CD14-positive monocyte (primary cell): ENCODE measurements at regions not wholly inside any gene's neighbourhood (a gene's known extent, or its start where the extent isn't known, plus 50 kb on each side); places are given as distances from the start of the nearest gene placed in this dataset.

Source experiments
- DNase-seq, 3 donors: peaks; one replicate each; pipeline ENCODE4 v3.0.0-alpha.2; 2011 to 2022
- H2AFZ ChIP-seq: 2 replicates; pipeline ENCODE4 v1.6.0; 2012; ENCODE audit warnings: mild to moderate bottlenecking, low read depth, low read length, inconsistent platforms; ENCODE audit not compliant: insufficient read depth, poor library complexity, severe bottlenecking
- H3K27ac ChIP-seq, 2 donors: 1 replicate in 1 of 2; 2 replicates in 1 of 2; pipeline ENCODE4 v1.5.1; 2012 to 2013; ENCODE audit warnings: low read length in 2 of 2, control low read depth in 1 of 2, inconsistent platforms in 1 of 2, low read depth in 1 of 2, mild to moderate bottlenecking in 1 of 2
- H3K27me3 ChIP-seq, 2 donors: one replicate each; pipeline versions ENCODE4 v1.6.0 to v1.6.1; 2011 to 2013; ENCODE audit warnings: low read length in 2 of 2; ENCODE audit not compliant: control insufficient read depth in 2 of 2, insufficient read depth in 2 of 2
- H3K36me3 ChIP-seq, 2 donors: replicated peaks in 1 of 2; 1 replicate in 1 of 2; 2 replicates in 1 of 2; pipeline versions ENCODE4 v1.5.1 to v1.6.1; 2012 to 2013; ENCODE audit warnings: low read length in 2 of 2, control low read depth in 1 of 2, inconsistent platforms in 1 of 2, mild to moderate bottlenecking in 1 of 2; ENCODE audit not compliant: insufficient read depth in 2 of 2, control insufficient read depth in 1 of 2
- H3K4me1 ChIP-seq, 2 donors: 1 replicate in 1 of 2; 2 replicates in 1 of 2; pipeline versions ENCODE4 v1.5.1 to v1.6.1; 2012 to 2013; ENCODE audit warnings: low read length in 2 of 2, control low read depth in 1 of 2, inconsistent platforms in 1 of 2, mild to moderate bottlenecking in 1 of 2, moderate library complexity in 1 of 2; ENCODE audit not compliant: insufficient read depth in 2 of 2, control insufficient read depth in 1 of 2
- H3K4me2 ChIP-seq: replicated peaks from 2 replicates; pipeline ENCODE3; 2012; ENCODE audit warnings: low read length, moderate library complexity, mild to moderate bottlenecking; ENCODE audit not compliant: poor library complexity, severe bottlenecking; ENCODE audit errors: extremely low read depth
- H3K4me3 ChIP-seq, 3 experiments: fragments of 200-600 bp in 1 of 3; sonication (generic) in 1 of 3; replicated peaks in 1 of 3; 1 replicate in 2 of 3; 2 replicates in 1 of 3; pipeline ENCODE4 v1.5.1; 2011 to 2013; ENCODE audit warnings: low read length in 3 of 3, mild to moderate bottlenecking in 3 of 3, control low read depth in 2 of 3, low read depth in 2 of 3, inconsistent platforms in 1 of 3, moderate library complexity in 1 of 3
- H3K79me2 ChIP-seq: 2 replicates; pipeline ENCODE4 v1.6.0; 2012; ENCODE audit warnings: mild to moderate bottlenecking, control low read depth, inconsistent platforms, low read length, moderate library complexity; ENCODE audit not compliant: insufficient read depth
- H3K9ac ChIP-seq: 2 replicates; pipeline ENCODE4 v1.6.0; 2017; ENCODE audit warnings: low read length, mild to moderate bottlenecking; ENCODE audit not compliant: insufficient read depth, poor library complexity, severe bottlenecking
- H3K9me3 ChIP-seq, 2 donors: replicated peaks in 1 of 2; 1 replicate in 1 of 2; 2 replicates in 1 of 2; pipeline versions ENCODE4 v1.5.1 to v1.6.1; 2012 to 2013; ENCODE audit warnings: low read length in 2 of 2, control low read depth in 1 of 2; ENCODE audit not compliant: control insufficient read depth in 1 of 2, insufficient read depth in 1 of 2
- H4K20me1 ChIP-seq: 2 replicates; pipeline ENCODE4 v1.6.0; 2012; ENCODE audit warnings: mild to moderate bottlenecking, low read length, control low read depth, moderate library complexity; ENCODE audit not compliant: insufficient read depth
- H3K27ac Mint-ChIP-seq, 7 donors: one replicate each; pipeline ENCODE4 v1.8.0; 2020; ENCODE audit warnings: mild to moderate bottlenecking in 7 of 7, mixed read lengths in 7 of 7, moderate library complexity in 6 of 7, inconsistent platforms in 2 of 7
- H3K27me3 Mint-ChIP-seq, 3 donors: one replicate each; pipeline ENCODE4 v1.8.0; 2021 to 2022; ENCODE audit warnings: low read depth in 3 of 3, mild to moderate bottlenecking in 3 of 3, mixed read lengths in 3 of 3, moderate library complexity in 3 of 3, inconsistent platforms in 1 of 3
- H3K36me3 Mint-ChIP-seq, 2 donors: one replicate each; pipeline ENCODE4 v1.8.0; 2020; ENCODE audit warnings: mixed read lengths in 2 of 2, inconsistent platforms in 1 of 2, mild to moderate bottlenecking in 1 of 2
- H3K4me1 Mint-ChIP-seq: one replicate; pipeline ENCODE4 v1.8.0; 2020; ENCODE audit warnings: mild to moderate bottlenecking, mixed read lengths
- H3K4me3 Mint-ChIP-seq, 2 donors: one replicate each; pipeline ENCODE4 v1.8.0; 2020; ENCODE audit warnings: mild to moderate bottlenecking in 2 of 2, mixed read lengths in 2 of 2, moderate library complexity in 1 of 2
- H3K9me3 Mint-ChIP-seq, 7 donors: one replicate each; pipeline ENCODE4 v1.8.0; 2020 to 2022; ENCODE audit warnings: mixed read lengths in 7 of 7, mild to moderate bottlenecking in 6 of 7, moderate library complexity in 6 of 7, inconsistent platforms in 2 of 7
- CTCF ChIP-seq: fragments of 200-600 bp; IDR thresholded peaks from one replicate; pipeline ENCODE4 v1.8.0; 2022; ENCODE audit warnings: antibody characterized with exemption, mild to moderate bottlenecking
- WGBS: methylation state at CpG from one replicate; pipeline ENCODE4 v1.1.5; 2013; ENCODE audit warnings: missing lambda C conversion rate; ENCODE audit not compliant: insufficient coverage; 5-methylcytosine and 5-hydroxymethylcytosine counted together
- intact Hi-C, 2 donors: fragments of 100-400 bp; cut with micrococcal nuclease; formaldehyde crosslinking; loops; one replicate each; pipeline versions ENCODE4 v1.15.0 to v1.15.1; 2023

GRCh38 chr1:193339401-193339800 lies 153.0 kb upstream of the B3GALT2 start:
- H3K79me2 ChIP-seq: no peaks in the 10 kb centered on the region
- Mint-ChIP-seq H3K4me1 (no peaks in the 10 kb centered on the region), H3K9me3 (peaks cover 0 to 8% (median 4%) of the 10 kb centered on the region in 7 donors), H3K4me3 (no peak overlapping the region), H3K27me3 (peaks cover 0 to 2% (median 1%) of the 10 kb centered on the region in 3 donors), H3K27ac (no peak overlapping the region), H3K36me3 (no peaks in the 10 kb centered on the region)
- intact Hi-C loops: no loop called here
- no peak overlapping the region for H2AFZ ChIP-seq
- H3K36me3 ChIP-seq: no peaks in the 10 kb centered on the region
- H3K27ac ChIP-seq: no peak overlapping the region
- no peaks in the 10 kb centered on the region for H4K20me1 ChIP-seq
- no peak for DNase-seq
- 100% methylated on average over 1 of the region's 4 CpGs for WGBS
- H3K4me2 ChIP-seq: no peak overlapping the region
- peaks cover 0 to 3% of the 10 kb centered on the region in 2 donors for H3K9me3 ChIP-seq
- no peak overlapping the region for H3K9ac ChIP-seq
- H3K27me3 ChIP-seq: no peaks in the 10 kb centered on the region
- TF ChIP-seq CTCF: no peak
- H3K4me3 ChIP-seq: no peak overlapping the region
- H3K4me1 ChIP-seq: no peaks in the 10 kb centered on the region

GRCh38 chr1:193338194-193338593 lies 151.8 kb upstream of the B3GALT2 start:
- Mint-ChIP-seq H3K36me3 (no peaks in the 10 kb centered on the region), H3K9me3 (peaks cover 3 to 15% (median 9%) of the 10 kb centered on the region in 7 donors), H3K27me3 (peaks cover 0 to 2% (median 0%) of the 10 kb centered on the region in 3 donors), H3K4me3 (no peak overlapping the region), H3K4me1 (no peaks in the 10 kb centered on the region), H3K27ac (no peak overlapping the region)
- Histone ChIP-seq H3K4me1 (no peaks in the 10 kb centered on the region), H3K36me3 (no peaks in the 10 kb centered on the region), H3K9me3 (peaks cover 8 to 9% of the 10 kb centered on the region in 2 donors), H4K20me1 (no peaks in the 10 kb centered on the region), H2AFZ (no peak overlapping the region), H3K27me3 (no peaks in the 10 kb centered on the region), H3K9ac (no peak overlapping the region), H3K27ac (no peak overlapping the region), H3K79me2 (no peaks in the 10 kb centered on the region), H3K4me2 (no peak overlapping the region), H3K4me3 (no peak overlapping the region)
- intact Hi-C loops: no loop called here
- no CpG with 5 or more reads among the region's 2 CpGs for WGBS
- no peak for DNase-seq
- TF ChIP-seq CTCF: no peak
